ENCODE measurements at regions not wholly inside any gene's neighbourhood (a gene's known extent, or its start where the extent isn't known, plus 50 kb on each side); places are given as distances from the start of the nearest gene placed in this dataset.
"Not testable (repeated sequence)": the region's sequence is repeated elsewhere in the genome, so short reads cannot be mapped to it uniquely, and the experiment has no call there.

DNA sequence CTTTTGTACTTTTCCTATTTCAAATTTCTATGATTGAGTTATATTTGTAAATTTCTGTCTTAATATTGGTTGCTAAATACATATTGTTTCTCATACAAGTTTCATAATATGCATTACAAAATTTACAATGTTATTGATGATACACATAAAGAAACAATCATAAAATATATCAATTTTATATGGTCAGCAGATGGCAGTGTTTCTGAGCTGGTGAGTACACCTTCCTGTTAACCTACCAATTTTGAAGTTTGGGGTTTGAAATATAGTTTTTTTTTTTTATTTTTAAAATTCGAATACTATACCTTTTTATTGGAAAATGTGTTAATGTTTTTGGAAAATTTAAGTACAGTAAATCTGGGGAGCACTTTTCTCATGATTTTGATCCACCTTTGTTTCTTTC, 1953.1 kb upstream of the ADGRL3 start:
- DNase-seq = no peak

DNA sequence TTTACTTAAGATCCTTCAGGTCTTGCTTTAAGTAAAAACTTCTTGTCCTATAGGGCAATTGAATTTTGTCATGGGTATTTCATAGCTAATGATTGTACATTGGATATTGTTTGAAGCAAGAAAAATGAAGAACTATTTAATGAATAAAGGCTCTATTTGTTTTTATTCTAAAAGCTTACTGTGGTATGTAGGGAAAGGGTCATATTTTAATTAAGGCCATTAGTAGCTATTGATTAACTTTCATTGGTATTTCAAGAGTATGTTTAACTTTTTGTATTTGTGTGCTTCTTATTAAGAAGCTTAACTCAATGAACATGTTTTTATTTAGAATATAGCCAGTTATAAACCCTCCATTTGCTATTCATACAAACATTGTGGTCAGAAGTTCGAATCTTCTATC, 1951.8 kb upstream of the ADGRL3 start:
- no peak for DNase-seq

GRCh38 chr4:59249110-59249509, 1951.0 kb upstream of the ADGRL3 start:
- DNase-seq = no peak

- DNase-seq = no peak
Observed at GRCh38 chr4:59258002-59258401, 1942.1 kb upstream of the ADGRL3 start.

GRCh38 chr4:59307609-59308008, 1892.5 kb upstream of the ADGRL3 start:
- no peak for DNase-seq

DNA sequence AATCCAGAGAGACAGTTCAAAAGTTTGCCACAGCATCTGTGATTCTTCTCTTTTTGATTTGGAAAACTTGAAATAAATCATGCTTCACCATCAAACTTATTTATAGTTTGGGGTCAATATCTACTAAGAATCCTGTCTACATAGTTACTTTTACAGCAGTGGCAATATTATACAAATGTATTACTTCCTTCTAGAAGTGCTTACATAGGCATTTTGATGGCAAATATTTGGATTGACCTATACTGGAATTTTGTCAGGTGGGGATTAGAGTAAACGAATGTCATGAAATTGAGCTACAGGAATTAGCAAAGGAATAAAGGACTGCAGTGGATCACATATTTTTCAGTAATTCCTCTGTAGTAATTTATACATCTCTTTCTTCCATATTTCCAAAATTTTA, 1885.5 kb upstream of the ADGRL3 start:
- DNase-seq = no peak

GRCh38 chr4:59339631-59340030, 1860.5 kb upstream of the ADGRL3 start:
- DNase-seq = peak; percentile 74

DNA sequence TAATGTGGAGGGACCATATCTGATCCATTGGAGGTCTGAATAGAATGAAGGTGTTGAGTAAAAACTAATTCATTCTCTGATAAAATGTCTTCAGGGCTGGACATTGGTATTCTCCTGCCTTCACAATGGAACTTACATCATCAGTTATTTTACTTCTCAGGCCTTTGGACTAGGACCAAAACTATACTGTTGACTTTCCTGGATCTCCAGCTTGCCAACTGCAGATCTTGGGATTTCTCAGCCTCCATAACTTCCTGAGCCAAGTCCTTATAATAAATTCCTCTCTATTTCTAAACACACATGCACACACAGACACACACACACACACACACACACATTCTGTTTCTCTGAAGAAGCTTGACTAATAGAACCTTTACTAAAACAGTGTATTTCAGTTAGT, 1858.6 kb upstream of the ADGRL3 start:
- no peak for DNase-seq

DNA sequence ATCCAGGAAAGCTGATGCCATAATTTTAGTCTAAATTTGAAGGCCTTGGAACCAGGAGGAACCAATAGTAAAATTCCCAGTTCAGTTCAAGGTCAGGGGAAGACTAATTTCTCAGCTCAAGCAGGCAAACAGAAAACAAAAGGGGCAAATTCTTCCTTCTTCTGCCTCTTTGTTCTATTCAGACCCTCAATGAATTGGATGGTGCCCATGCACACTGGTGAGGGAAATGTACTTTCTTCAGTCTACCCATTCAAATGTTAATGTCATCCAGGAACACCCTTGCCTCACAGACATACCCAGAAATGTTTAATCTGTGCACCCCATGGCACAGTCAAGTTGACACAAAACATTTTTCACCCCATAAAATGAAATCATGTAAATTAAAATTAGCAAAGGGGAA, 1851.2 kb upstream of the ADGRL3 start:
- DNase-seq = no peak

DNA sequence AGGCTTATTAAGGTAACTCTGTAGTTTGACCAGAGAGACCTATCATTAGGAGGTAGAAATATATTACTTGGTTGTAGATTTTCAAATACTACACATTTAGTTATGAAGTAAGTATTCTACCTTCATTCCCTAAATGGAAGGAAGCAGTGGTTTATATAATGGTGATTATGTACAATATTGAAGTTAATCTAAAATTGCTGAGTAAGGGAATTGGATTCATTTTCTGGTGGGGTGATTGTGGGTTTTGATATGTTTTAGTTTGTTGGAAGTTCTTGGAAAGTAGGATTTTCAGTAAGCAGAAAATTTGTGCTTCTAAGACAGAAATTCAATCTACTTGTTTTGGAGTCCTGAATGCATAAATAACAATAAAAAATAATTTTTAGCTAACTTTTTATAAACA, 1830.9 kb upstream of the ADGRL3 start:
- no peak for DNase-seq

DNA sequence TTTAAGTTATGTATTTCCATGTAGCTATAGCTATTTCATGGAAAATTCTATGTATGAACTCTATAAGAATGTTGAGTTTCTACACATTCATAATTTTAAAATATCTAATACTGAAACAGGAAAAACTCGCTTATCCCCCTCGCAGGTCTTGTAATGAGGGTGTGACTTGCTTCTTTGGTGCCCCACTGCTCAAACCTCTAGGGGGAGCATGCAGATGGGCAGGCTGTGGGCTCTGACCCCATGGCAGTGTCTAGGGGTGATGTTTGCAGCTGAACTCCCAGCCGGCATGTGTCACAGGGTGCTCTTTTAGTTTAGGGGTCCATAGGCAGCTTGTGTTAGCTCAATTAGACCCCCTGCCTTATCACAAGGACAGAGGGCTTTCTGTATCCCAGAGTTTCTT, 1825.7 kb upstream of the ADGRL3 start:
- no peak for DNase-seq

DNA sequence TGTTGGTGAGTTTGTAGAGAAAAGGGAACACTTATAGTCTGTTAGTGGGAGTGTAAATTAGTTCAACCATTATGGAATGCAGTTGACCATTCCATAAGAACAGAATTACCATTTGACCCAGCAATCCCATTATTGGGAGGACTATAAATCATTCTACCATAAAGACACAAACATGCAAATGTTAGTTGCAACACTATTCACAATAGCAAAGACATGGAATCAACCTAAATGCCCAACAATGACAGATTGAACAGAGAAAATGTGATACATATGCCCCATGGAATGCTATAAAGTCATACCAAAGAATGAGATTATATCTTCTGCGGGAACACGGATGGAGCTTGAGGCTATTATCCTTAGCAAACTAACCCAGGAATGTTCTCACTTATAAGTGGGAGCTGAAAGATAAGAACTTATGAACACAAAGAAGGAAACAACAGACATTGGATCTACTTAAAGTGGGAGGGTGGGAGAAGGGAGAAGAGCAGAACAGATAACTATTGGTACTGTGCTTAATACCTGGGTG, 1819.2 kb upstream of the ADGRL3 start:
- DNase-seq = no peak

GRCh38 chr4:59381591-59381990, 1818.5 kb upstream of the ADGRL3 start:
- DNase-seq = no peak

GRCh38 chr4:59387759-59388758, 1812.1 kb upstream of the ADGRL3 start:
- DNase-seq = no peak

DNA sequence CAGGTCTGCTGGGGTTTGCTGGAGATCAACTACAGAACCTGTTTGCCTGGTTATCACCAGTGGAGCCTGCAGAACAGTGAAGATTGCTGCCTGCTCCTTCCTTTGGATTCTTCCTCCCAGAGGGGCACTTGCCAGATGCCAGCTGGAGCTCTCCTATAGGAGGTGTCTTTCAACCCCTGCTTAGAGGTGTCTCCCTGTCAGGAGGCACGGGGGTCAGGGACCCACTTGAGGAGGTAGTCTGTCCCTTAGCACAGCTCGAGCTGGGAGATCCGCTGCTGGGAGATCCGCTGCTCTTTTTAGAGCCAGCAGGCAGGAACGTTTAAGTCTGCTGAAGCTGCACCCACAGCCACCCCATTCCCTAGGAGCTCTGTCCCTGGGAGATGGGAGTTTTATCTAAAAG, 1806.3 kb upstream of the ADGRL3 start:
- no peak for DNase-seq

DNA sequence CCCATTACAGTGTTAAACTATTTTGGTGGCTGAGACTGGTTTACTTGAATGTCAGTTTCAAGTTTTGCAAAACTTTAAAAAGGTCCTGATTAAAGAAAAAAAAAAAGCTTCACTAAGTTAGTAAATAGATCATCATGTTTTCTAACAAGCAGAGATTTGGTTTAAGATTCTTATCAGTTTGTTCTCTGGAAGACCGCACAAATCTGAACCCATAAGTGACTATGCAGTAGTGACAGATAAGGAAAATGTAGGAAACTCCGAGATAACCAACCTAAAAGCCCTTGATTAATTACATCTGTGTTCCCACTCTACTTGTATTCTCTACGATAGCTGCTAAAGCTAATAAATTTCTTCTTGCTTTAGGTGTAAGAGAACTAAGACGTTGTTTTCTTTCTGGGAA, 1799.8 kb upstream of the ADGRL3 start:
- DNase-seq = no peak

- no peak for DNase-seq
Observed at GRCh38 chr4:59409647-59410046, 1790.5 kb upstream of the ADGRL3 start.

DNA sequence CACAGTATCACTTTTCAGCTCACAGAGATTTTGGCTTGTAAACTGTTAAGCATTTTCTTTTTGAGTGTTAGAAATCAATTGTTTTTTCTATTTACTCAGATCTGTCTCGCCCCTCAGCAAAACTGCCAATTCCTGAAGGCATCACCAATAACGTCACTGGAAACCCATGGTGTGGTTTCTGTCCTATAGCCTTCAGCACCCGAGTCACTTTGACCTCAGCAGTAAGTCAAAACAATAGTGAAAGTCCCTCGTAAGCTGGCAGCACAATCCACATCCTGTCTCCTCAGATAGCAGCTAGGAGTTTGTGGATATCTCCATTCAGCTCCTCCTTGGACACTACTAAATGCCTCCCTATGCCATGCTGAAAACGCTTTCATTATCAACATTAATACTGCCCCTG, 1787.4 kb upstream of the ADGRL3 start:
- DNase-seq = no peak

GRCh38 chr4:59455751-59456150, 1744.4 kb upstream of the ADGRL3 start:
- no peak for DNase-seq

GRCh38 chr4:59457576-59457975, 1742.5 kb upstream of the ADGRL3 start:
- DNase-seq = no peak

GRCh38 chr4:59484944-59485343, 1715.2 kb upstream of the ADGRL3 start:
- DNase-seq = no peak

DNA sequence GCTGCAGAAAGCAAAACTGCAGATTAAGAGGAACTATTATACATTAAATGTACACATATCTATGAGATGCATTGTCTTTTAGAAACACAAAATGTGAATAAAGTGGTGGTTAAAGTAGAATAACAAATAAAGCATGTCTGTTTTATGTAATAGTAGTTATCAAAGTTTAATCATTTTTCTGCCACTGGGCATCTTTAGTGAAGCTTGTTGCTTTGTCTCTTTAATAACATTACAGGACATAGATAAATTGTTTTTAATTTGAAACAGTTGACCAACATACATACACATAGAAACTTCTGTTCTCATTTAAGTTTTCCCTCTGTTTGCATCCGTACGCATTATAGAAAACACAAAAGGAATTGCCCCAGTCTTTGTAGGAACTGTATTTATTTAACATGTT, 1700.0 kb upstream of the ADGRL3 start:
- DNase-seq = no peak

DNA sequence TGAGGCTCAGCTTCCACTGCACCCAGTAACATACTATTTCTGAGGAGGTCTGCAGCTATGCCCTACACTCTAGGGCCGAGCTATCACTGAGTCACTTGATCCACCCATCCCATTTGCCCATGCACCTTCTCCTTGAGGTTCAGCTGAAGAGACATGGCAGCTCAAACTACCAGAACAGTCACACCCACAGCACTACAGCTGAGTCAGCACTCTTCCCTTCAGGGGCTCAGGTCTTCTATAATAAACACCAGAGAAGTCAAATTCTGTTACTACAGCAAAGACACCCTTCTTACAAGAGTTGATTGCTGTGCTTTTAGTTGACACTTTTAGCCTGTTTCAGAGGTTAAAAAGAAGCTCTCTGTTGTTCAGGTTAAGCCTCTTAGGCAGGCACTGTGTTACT, 1696.4 kb upstream of the ADGRL3 start:
- no peak for DNase-seq

DNA sequence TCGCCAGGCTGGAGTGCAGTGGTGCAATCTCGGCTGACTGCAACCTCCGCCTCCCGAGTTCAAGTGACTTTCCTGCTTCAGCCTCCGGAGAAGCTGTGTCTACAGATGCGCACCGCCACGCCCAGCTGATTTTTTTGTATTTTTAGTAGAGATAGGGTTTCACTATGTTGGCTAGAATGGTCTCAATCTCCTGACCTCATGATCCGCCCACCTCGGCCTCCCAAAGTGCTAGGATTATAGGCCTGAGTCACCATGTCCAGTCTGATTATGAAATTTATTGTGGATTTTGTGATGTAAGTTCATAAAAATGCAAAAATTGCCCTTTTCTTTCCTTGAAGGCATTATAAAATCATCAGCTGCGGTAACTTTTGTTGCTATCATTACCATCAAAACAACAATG, 1688.3 kb upstream of the ADGRL3 start:
- DNase-seq = not testable (repeated sequence)

- no peak for DNase-seq
Observed at GRCh38 chr4:59517007-59517406, 1683.1 kb upstream of the ADGRL3 start.

All from islet precursor cell (in vitro differentiated cells).